Fibroblast of the aortic adventitia (primary cell): ENCODE measurements at regions not wholly inside any gene's neighbourhood (a gene's known extent, or its start where the extent isn't known, plus 50 kb on each side); places are given as distances from the start of the nearest gene placed in this dataset.

ENCODE experiments used
- DNase-seq: peaks from one replicate; pipeline ENCODE4 v3.0.0-alpha.2; 2010; ENCODE audit warnings: low read depth
- H3K4me3 ChIP-seq: 2 replicates; pipeline ENCODE4 v1.5.1; 2011; ENCODE audit warnings: low read depth, mild to moderate bottlenecking, control low read depth, low read length, moderate library complexity
- TF ChIP-seq, protein P1 (sequence below): IDR thresholded peaks from 2 replicates; pipeline ENCODE4 v1.5.1; 2011; ENCODE audit warnings: mild to moderate bottlenecking, low read length, control low read depth, inconsistent platforms; ENCODE audit not compliant: insufficient read depth

- DNase-seq = no peak
- TF ChIP-seq, protein P1, sequence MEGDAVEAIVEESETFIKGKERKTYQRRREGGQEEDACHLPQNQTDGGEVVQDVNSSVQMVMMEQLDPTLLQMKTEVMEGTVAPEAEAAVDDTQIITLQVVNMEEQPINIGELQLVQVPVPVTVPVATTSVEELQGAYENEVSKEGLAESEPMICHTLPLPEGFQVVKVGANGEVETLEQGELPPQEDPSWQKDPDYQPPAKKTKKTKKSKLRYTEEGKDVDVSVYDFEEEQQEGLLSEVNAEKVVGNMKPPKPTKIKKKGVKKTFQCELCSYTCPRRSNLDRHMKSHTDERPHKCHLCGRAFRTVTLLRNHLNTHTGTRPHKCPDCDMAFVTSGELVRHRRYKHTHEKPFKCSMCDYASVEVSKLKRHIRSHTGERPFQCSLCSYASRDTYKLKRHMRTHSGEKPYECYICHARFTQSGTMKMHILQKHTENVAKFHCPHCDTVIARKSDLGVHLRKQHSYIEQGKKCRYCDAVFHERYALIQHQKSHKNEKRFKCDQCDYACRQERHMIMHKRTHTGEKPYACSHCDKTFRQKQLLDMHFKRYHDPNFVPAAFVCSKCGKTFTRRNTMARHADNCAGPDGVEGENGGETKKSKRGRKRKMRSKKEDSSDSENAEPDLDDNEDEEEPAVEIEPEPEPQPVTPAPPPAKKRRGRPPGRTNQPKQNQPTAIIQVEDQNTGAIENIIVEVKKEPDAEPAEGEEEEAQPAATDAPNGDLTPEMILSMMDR = no peak
- no peak overlapping the region for H3K4me3 ChIP-seq
These were observed 166.5 kb upstream of the MYCN start for GRCh38 chr2:15773846-15774245.

GRCh38 chr2:15775753-15776628 is 164.4 kb upstream of the MYCN start:
- no peak for DNase-seq
- TF ChIP-seq, protein P1 = no peak
- no peak overlapping the region for H3K4me3 ChIP-seq

GRCh38 chr2:15776629-15776919 is 163.8 kb upstream of the MYCN start:
- H3K4me3 ChIP-seq = no peak overlapping the region
- TF ChIP-seq, protein P1 = no peak
- DNase-seq = no peak

DNA sequence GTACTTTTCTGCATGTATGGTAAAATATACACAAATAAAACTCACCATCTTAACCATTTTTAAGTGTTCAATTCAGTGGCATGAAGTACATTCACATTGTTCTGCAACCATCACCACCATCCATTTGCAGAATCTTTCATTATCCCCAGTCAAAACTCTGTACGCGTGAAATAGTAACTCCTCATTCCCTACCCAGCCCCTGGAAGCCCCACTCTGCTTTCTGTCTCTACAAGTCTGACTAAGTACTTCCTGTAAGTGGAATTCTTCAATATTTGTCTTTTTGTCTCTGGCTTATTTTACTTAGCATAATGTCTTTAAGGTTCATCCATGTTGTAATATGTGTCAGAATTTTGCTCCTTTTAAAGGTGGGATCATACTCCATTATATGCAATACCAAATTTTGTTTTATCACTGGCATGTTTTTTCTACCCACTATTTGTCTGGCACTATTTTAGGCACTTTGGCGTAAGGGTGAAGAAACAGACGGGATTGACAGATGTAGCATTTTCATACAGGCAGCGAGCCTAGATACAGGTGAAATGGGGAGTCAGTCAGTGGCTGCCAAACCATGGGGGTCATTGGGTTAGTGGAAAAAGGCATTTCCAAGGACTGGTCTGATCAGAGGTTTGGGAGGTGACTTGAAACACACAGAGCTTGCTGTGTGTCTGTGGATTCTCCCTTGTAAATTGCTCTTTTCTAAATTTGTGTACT is 163.2 kb upstream of the MYCN start:
- H3K4me3 ChIP-seq = no peak overlapping the region
- TF ChIP-seq, protein P1 = no peak
- no peak for DNase-seq

GRCh38 chr2:15777795-15778371 is 162.5 kb upstream of the MYCN start:
- TF ChIP-seq, protein P1 = no peak
- no peak overlapping the region for H3K4me3 ChIP-seq
- no peak for DNase-seq

- no peak for DNase-seq
- TF ChIP-seq, protein P1 = no peak
- H3K4me3 ChIP-seq = no peak overlapping the region
These were observed 161.7 kb upstream of the MYCN start for GRCh38 chr2:15778529-15779219.
